Naive thymus-derived CD4-positive, alpha-beta T cell (primary cell): ENCODE measurements at regions not wholly inside any gene's neighbourhood (a gene's known extent, or its start where the extent isn't known, plus 50 kb on each side); places are given as distances from the start of the nearest gene placed in this dataset.

Experiments used
- ATAC-seq: fragments of 150-1000 bp; cut with Tn5 transposase; 2 replicates; pipeline ENCODE4 v1.10.0; 2021; ENCODE audit warnings: mild to moderate bottlenecking, moderate library complexity
- CTCF ChIA-PET: fragments of 350-600 bp; sonication (Branson Sonifier 250); formaldehyde crosslinking; loops from one replicate; lab custom pipeline; 2021; ENCODE audit warnings: antibody characterized with exemption; lab: Charles Lee
- POLR2A ChIA-PET: fragments of 350-600 bp; sonication (Branson Sonifier 250); formaldehyde crosslinking; loops from one replicate; lab custom pipeline; 2021; ENCODE audit warnings: antibody characterized with exemption, inconsistent platforms; lab: Charles Lee
- DNase-seq, 9 donors: peaks; one replicate each; pipeline versions ENCODE4 v3.0.0 to v3.0.0-alpha.2; 2020 to 2022; ENCODE audit warnings: mixed read lengths in 1 of 9
- H3K27ac ChIP-seq: one replicate; pipeline ENCODE4 v1.7.0; 2013; ENCODE audit warnings: mild to moderate bottlenecking, low read depth, low read length, moderate library complexity
- H3K27me3 ChIP-seq, 2 donors: one replicate each; pipeline ENCODE4 v1.7.0; 2013; ENCODE audit warnings: low read length in 2 of 2, mild to moderate bottlenecking in 2 of 2, moderate library complexity in 2 of 2; ENCODE audit not compliant: control insufficient read depth in 2 of 2, insufficient read depth in 2 of 2
- H3K36me3 ChIP-seq, 3 experiments: 1 replicate in 2 of 3; 2 replicates in 1 of 3; pipeline ENCODE4 v1.7.0; 2013; ENCODE audit warnings: low read length in 3 of 3, mild to moderate bottlenecking in 3 of 3, moderate library complexity in 1 of 3; ENCODE audit not compliant: insufficient read depth in 3 of 3, control insufficient read depth in 2 of 3
- H3K4me1 ChIP-seq, 2 donors: one replicate each; pipeline ENCODE4 v1.7.0; 2013; ENCODE audit warnings: low read length in 2 of 2, mild to moderate bottlenecking in 2 of 2, moderate library complexity in 1 of 2; ENCODE audit not compliant: control insufficient read depth in 2 of 2, insufficient read depth in 2 of 2
- H3K4me3 ChIP-seq: 2 replicates; pipeline ENCODE4 v1.7.0; 2013; ENCODE audit warnings: mild to moderate bottlenecking, low read length
- H3K9me3 ChIP-seq, 3 experiments: 1 replicate in 2 of 3; 2 replicates in 1 of 3; pipeline ENCODE4 v1.7.0; 2013; ENCODE audit warnings: low read length in 3 of 3; ENCODE audit not compliant: control insufficient read depth in 2 of 3
- H3K27ac Mint-ChIP-seq, 9 donors: one replicate each; pipeline ENCODE4 v1.8.0; 2020 to 2022; ENCODE audit warnings: mixed read lengths in 9 of 9, mild to moderate bottlenecking in 8 of 9, moderate library complexity in 5 of 9, inconsistent platforms in 2 of 9
- H3K27me3 Mint-ChIP-seq, 5 donors: one replicate each; pipeline ENCODE4 v1.8.0; 2021 to 2022; ENCODE audit warnings: mixed read lengths in 5 of 5, mild to moderate bottlenecking in 1 of 5
- H3K36me3 Mint-ChIP-seq, 5 donors: one replicate each; pipeline ENCODE4 v1.8.0; 2020 to 2022; ENCODE audit warnings: mixed read lengths in 5 of 5, mild to moderate bottlenecking in 3 of 5, inconsistent platforms in 1 of 5
- H3K4me1 Mint-ChIP-seq, 7 donors: one replicate each; pipeline ENCODE4 v1.8.0; 2020 to 2022; ENCODE audit warnings: mixed read lengths in 7 of 7, mild to moderate bottlenecking in 3 of 7, inconsistent platforms in 1 of 7
- H3K4me3 Mint-ChIP-seq, 10 donors: one replicate each; pipeline ENCODE4 v1.8.0; 2020 to 2022; ENCODE audit warnings: mild to moderate bottlenecking in 10 of 10, mixed read lengths in 10 of 10, moderate library complexity in 6 of 10, inconsistent platforms in 2 of 10
- H3K9me3 Mint-ChIP-seq, 11 donors: one replicate each; pipeline ENCODE4 v1.8.0; 2020 to 2022; ENCODE audit warnings: mixed read lengths in 11 of 11, mild to moderate bottlenecking in 4 of 11, inconsistent platforms in 1 of 11, moderate library complexity in 1 of 11
- intact Hi-C, 2 donors: fragments of 100-400 bp; cut with micrococcal nuclease; formaldehyde crosslinking; loops; one replicate each; pipeline ENCODE4 v1.15.1; 2023

DNA sequence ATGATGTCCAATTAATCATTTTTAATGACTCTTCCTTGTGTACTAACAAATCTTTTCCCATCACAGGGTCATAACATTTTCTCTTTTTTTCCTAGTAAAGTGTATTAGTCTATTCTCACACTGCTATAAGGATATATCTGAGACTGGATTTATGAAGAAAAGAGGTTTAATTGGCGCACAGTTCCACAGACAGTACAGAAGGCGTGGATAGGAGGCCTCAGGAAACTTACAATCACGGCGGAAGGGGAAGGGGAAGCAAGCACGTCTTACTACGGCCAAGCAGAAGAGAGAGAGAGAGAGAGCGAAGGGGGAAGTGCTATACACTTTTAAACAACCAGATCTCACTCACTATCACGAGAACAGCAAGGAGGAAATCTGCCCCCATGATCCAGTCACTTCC lies 359.4 kb upstream of the NFE2L3 start:
- no peak overlapping the region for H3K27ac ChIP-seq
- no peak overlapping the region for H3K4me3 ChIP-seq
- H3K9me3 ChIP-seq, result no peaks in the 10 kb centered on the region
- H3K27me3 Mint-ChIP-seq, result peaks cover 7 to 18% (median 8%) of the 10 kb centered on the region in 5 donors
- ATAC-seq (no peak), DNase-seq (no peak)
- H3K4me3 Mint-ChIP-seq, result no peak overlapping the region
- ChIA-PET CTCF (no interaction called here), POLR2A (no interaction called here)
- no peaks in the 10 kb centered on the region for H3K36me3 ChIP-seq
- H3K27ac Mint-ChIP-seq, result peak overlapping the region in 1 of 9 donors; percentile 9
- H3K4me1 ChIP-seq, result no peaks in the 10 kb centered on the region
- H3K27me3 ChIP-seq, result peaks cover 0 to 6% of the 10 kb centered on the region in 2 donors
- H3K36me3 Mint-ChIP-seq, result peaks cover 0 to 4% (median 0%) of the 10 kb centered on the region in 5 donors
- intact Hi-C loops, result no loop called here
- no peaks in the 10 kb centered on the region for H3K9me3 Mint-ChIP-seq
- no peaks in the 10 kb centered on the region for H3K4me1 Mint-ChIP-seq

DNA sequence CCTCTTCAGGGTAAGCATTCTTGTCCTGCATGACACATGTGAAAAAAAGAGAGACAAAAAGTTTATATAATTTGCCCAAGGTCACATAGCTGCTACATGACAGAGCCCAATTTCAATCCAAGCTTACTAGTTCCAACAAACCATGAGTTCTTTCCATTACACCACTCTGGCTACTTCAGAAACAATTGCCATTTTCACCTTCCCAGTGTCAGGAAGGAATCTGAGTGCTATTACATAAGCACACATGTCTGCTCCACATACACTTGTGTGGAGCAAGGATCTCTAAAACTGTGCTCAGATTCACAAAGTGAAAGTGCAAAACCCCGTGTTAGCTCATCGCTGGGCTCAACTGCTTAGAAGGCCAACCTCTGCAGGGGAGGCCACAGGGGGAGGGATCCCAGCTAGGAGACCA lies 356.2 kb upstream of the NFE2L3 start:
- H3K36me3 Mint-ChIP-seq, result peaks cover 0 to 4% (median 0%) of the 10 kb centered on the region in 5 donors
- POLR2A ChIA-PET, result no interaction called here
- H3K9me3 ChIP-seq, result no peaks in the 10 kb centered on the region
- H3K27ac Mint-ChIP-seq, result no peak overlapping the region
- intact Hi-C loops, result no loop called here
- no peak overlapping the region for H3K4me3 Mint-ChIP-seq
- H3K27me3 Mint-ChIP-seq, result peaks cover 5 to 18% (median 8%) of the 10 kb centered on the region in 5 donors
- DNase-seq, result no peak
- no peaks in the 10 kb centered on the region for H3K4me1 ChIP-seq
- no peak overlapping the region for H3K27ac ChIP-seq
- no peaks in the 10 kb centered on the region for H3K9me3 Mint-ChIP-seq
- CTCF ChIA-PET, result no interaction called here
- no peak for ATAC-seq
- no peaks in the 10 kb centered on the region for H3K36me3 ChIP-seq
- H3K4me1 Mint-ChIP-seq, result peaks cover 0 to 2% (median 0%) of the 10 kb centered on the region in 7 donors
- H3K27me3 ChIP-seq, result peaks cover 0 to 6% of the 10 kb centered on the region in 2 donors
- H3K4me3 ChIP-seq, result no peak overlapping the region

DNA sequence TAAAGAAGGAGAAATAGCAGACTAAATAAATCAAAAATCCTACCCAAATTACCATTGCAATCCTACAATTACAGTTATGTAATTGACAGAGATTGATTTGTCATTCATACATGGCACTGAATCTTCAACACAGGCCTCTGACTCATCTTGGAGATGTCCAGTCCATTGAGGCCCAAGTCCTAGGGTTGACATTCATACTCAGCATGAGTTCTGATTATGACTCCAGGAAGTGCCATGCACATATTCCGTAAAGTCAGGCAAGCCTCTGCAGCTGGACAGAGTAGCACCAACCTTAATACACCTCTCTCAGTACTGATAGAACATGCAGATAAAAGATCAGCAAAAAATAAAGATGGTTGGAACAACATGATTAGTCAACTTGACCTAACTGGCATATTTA lies 353.7 kb upstream of the NFE2L3 start:
- Mint-ChIP-seq H3K4me1 (peaks cover 0 to 5% (median 0%) of the 10 kb centered on the region in 7 donors), H3K9me3 (no peaks in the 10 kb centered on the region), H3K27ac (no peak overlapping the region), H3K27me3 (peaks cover 0 to 15% (median 8%) of the 10 kb centered on the region in 5 donors), H3K36me3 (no peaks in the 10 kb centered on the region), H3K4me3 (no peak overlapping the region)
- ChIA-PET POLR2A (no interaction called here), CTCF (no interaction called here)
- H3K9me3 ChIP-seq, result no peaks in the 10 kb centered on the region
- no peak overlapping the region for H3K4me3 ChIP-seq
- intact Hi-C loops, result no loop called here
- peaks cover 0 to 6% of the 10 kb centered on the region in 2 donors for H3K27me3 ChIP-seq
- ATAC-seq (no peak), DNase-seq (no peak)
- H3K36me3 ChIP-seq, result no peaks in the 10 kb centered on the region
- H3K27ac ChIP-seq, result no peak overlapping the region
- H3K4me1 ChIP-seq, result no peaks in the 10 kb centered on the region

DNA sequence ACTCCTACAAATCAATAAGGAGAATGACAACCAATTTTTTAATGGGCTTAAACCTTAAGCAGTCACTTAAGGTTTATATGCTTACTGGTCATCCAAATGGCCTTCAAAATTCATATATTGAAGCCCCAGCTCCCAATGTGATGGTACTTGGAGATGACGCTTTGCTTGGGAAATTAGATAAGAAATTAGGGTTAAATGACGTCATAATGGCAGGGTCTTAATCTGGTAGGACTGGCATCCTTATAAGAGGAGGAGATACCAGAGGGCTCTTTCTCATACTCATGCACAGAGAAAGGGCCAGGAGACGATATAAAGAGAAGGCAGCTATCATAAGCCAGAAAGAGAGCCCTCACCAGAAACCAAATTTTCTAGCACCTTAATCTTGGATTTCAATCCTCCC lies 350.8 kb upstream of the NFE2L3 start:
- DNase-seq (no peak), ATAC-seq (no peak)
- Mint-ChIP-seq H3K27ac (no peak overlapping the region), H3K4me1 (peaks cover 0 to 5% (median 0%) of the 10 kb centered on the region in 7 donors), H3K36me3 (no peaks in the 10 kb centered on the region), H3K9me3 (no peaks in the 10 kb centered on the region), H3K4me3 (no peak overlapping the region), H3K27me3 (peaks cover 0 to 9% (median 5%) of the 10 kb centered on the region in 5 donors)
- ChIA-PET POLR2A (no interaction called here), CTCF (interaction anchor here (0.6 kb wide), 1 partner anchor 586 kb away, joined by 3 read pairs; no protein-coding TSS in a partner anchor)
- intact Hi-C loops, result no loop called here
- Histone ChIP-seq H3K4me1 (no peaks in the 10 kb centered on the region), H3K4me3 (no peak overlapping the region), H3K36me3 (no peaks in the 10 kb centered on the region), H3K9me3 (no peaks in the 10 kb centered on the region), H3K27me3 (no peaks in the 10 kb centered on the region), H3K27ac (no peak overlapping the region)

DNA sequence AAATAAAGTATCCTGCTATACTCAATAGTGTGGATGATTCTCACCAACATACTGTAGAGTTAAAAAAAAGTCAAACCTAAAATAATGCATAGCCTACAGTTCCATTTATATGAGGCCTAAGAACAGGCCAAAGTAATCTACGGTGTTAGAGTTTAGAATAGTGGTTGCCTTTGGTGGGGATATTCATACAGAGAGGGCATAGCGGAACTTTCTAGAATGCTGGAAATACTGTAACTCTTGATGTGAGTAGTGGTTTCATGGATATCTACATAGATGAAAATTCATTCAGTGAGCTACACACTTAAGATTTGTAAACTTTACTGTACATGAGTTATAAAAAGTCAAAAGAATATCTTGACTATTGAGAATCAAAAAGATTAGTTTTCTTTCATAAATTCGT lies 349.9 kb upstream of the NFE2L3 start:
- ChIA-PET CTCF (no interaction called here), POLR2A (no interaction called here)
- H3K4me1 Mint-ChIP-seq, result peaks cover 0 to 5% (median 0%) of the 10 kb centered on the region in 7 donors
- no peak overlapping the region for H3K4me3 Mint-ChIP-seq
- no peaks in the 10 kb centered on the region for H3K27me3 ChIP-seq
- ATAC-seq (no peak), DNase-seq (no peak)
- H3K27me3 Mint-ChIP-seq, result peaks cover 0 to 9% (median 5%) of the 10 kb centered on the region in 5 donors
- H3K36me3 ChIP-seq, result no peaks in the 10 kb centered on the region
- no peaks in the 10 kb centered on the region for H3K36me3 Mint-ChIP-seq
- H3K4me3 ChIP-seq, result no peak overlapping the region
- H3K9me3 Mint-ChIP-seq, result no peaks in the 10 kb centered on the region
- no peak overlapping the region for H3K27ac ChIP-seq
- H3K27ac Mint-ChIP-seq, result no peak overlapping the region
- H3K9me3 ChIP-seq, result no peaks in the 10 kb centered on the region
- intact Hi-C loops, result no loop called here
- no peaks in the 10 kb centered on the region for H3K4me1 ChIP-seq

DNA sequence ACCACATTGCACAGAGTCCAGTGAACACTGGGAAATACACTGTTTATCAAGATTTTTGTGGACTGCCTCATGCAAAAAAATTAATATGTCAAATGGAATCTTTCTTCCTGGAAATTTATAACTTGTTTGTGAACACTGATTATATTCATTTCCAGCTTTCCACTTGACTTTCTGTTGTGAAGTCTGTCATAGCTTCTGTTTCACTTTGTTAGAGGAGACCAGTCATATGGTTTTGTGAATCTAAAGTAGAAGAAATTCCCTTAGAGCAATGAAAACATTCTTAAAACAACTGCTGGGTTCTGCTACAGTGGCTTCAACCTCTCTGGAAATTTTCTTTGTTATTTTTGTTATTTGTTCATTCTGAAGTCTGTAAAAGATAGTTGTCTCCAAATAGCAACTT lies 349.5 kb upstream of the NFE2L3 start:
- Mint-ChIP-seq H3K27ac (no peak overlapping the region), H3K9me3 (no peaks in the 10 kb centered on the region), H3K4me1 (peaks cover 0 to 5% (median 0%) of the 10 kb centered on the region in 7 donors), H3K27me3 (peaks cover 0 to 9% (median 5%) of the 10 kb centered on the region in 5 donors), H3K4me3 (no peak overlapping the region), H3K36me3 (no peaks in the 10 kb centered on the region)
- DNase-seq (no peak), ATAC-seq (no peak)
- Histone ChIP-seq H3K9me3 (no peaks in the 10 kb centered on the region), H3K27ac (no peak overlapping the region), H3K27me3 (no peaks in the 10 kb centered on the region), H3K36me3 (no peaks in the 10 kb centered on the region), H3K4me3 (no peak overlapping the region), H3K4me1 (no peaks in the 10 kb centered on the region)
- intact Hi-C loops, result no loop called here
- CTCF ChIA-PET, result no interaction called here
- POLR2A ChIA-PET, result no interaction called here

DNA sequence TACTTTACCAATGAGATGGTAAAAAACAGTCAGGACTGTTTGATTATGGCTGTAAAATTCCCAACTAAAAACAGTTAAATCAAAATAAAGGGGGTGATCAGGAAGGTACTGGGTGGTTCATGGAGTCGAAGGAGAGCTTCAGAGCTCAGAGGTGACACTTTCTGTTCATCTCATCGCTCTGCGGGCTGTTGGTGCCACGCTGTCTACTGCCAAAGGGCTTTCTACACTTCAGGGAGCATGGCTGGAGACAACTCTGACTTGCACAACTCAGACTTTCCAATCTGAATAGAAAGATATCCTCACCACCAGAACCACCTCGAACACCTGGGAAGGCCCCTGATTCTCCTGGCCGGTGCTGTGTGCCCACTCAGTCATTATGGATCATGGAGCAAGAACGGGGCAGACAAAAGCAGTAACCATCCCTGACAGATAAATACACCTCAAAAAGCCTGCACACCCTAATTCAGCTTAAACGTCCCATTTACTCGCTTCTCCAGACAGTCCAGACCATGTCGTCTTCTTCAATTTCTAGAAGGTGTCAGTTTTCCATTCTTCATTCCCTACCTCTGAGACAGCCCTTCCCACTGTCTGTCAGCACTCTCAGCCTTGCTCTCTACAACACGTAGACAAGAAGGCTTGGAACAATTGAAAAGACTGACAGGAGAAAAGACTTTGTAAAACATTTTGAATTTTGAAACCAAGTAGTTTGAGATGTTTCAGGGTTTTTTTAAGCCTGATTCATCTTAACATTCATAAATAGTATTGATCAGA lies 348.7 kb upstream of the NFE2L3 start:
- DNase-seq (no peak), ATAC-seq (no peak)
- H3K36me3 ChIP-seq, result no peaks in the 10 kb centered on the region
- H3K27ac ChIP-seq, result no peak overlapping the region
- Mint-ChIP-seq H3K36me3 (no peaks in the 10 kb centered on the region), H3K27ac (no peak overlapping the region), H3K27me3 (peaks cover 5 to 11% (median 8%) of the 10 kb centered on the region in 5 donors), H3K4me1 (peaks cover 0 to 5% (median 0%) of the 10 kb centered on the region in 7 donors), H3K9me3 (no peaks in the 10 kb centered on the region), H3K4me3 (no peak overlapping the region)
- intact Hi-C loops, result no loop called here
- no peaks in the 10 kb centered on the region for H3K4me1 ChIP-seq
- H3K4me3 ChIP-seq, result no peak overlapping the region
- POLR2A ChIA-PET, result no interaction called here
- H3K27me3 ChIP-seq, result no peaks in the 10 kb centered on the region
- no peaks in the 10 kb centered on the region for H3K9me3 ChIP-seq
- CTCF ChIA-PET, result no interaction called here
